MM.1S (cell line): ENCODE measurements at regions not wholly inside any gene's neighbourhood (a gene's known extent, or its start where the extent isn't known, plus 50 kb on each side); places are given as distances from the start of the nearest gene placed in this dataset.

ENCODE experiments used
- DNase-seq: peaks from one replicate; pipeline ENCODE4 v3.0.0-alpha.2; 2015
- H2AFZ ChIP-seq: fragments of 300-600 bp; sonication (generic); 2 replicates; pipeline ENCODE4 v1.6.0; 2016; ENCODE audit warnings: antibody characterized with exemption, low read length
- H3F3A ChIP-seq: fragments of 300-600 bp; sonication (generic); 2 replicates; pipeline ENCODE4 v1.6.1; 2016; ENCODE audit warnings: mild to moderate bottlenecking, antibody characterized with exemption, low read length, moderate library complexity, mixed read lengths; ENCODE audit not compliant: insufficient read depth
- H3K27ac ChIP-seq: fragments of 300-600 bp; sonication (generic); 2 replicates; pipeline ENCODE4 v1.5.1; 2016; ENCODE audit warnings: mild to moderate bottlenecking, low read length
- H3K27me3 ChIP-seq: fragments of 300-600 bp; sonication (generic); replicated peaks from 2 replicates; pipeline ENCODE4 v1.6.0; 2016; ENCODE audit warnings: low read length; ENCODE audit not compliant: insufficient read depth
- H3K36me3 ChIP-seq: fragments of 300-600 bp; sonication (generic); replicated peaks from 2 replicates; pipeline ENCODE4 v1.6.1; 2016; ENCODE audit warnings: mild to moderate bottlenecking, low read length, mixed read lengths; ENCODE audit not compliant: insufficient read depth
- H3K4me1 ChIP-seq: fragments of 300-600 bp; sonication (generic); 2 replicates; pipeline ENCODE4 v1.6.1; 2016; ENCODE audit warnings: low read length, mixed read lengths
- H3K4me2 ChIP-seq: fragments of 300-600 bp; sonication (generic); 2 replicates; pipeline ENCODE4 v1.6.0; 2016; ENCODE audit warnings: low read depth, low read length
- H3K4me3 ChIP-seq: fragments of 300-600 bp; sonication (generic); 2 replicates; pipeline ENCODE4 v1.5.1; 2016; ENCODE audit warnings: low read length, mixed read lengths
- H3K79me2 ChIP-seq: fragments of 300-600 bp; sonication (generic); 2 replicates; pipeline ENCODE4 v1.6.1; 2016; ENCODE audit warnings: mixed run types, low read length, mixed read lengths
- H3K9ac ChIP-seq: fragments of 300-600 bp; sonication (generic); 2 replicates; pipeline ENCODE4 v1.6.1; 2016; ENCODE audit warnings: low read length, mixed read lengths
- H3K9me2 ChIP-seq: fragments of 300-600 bp; sonication (generic); replicated peaks from 2 replicates; pipeline ENCODE4 v1.6.1; 2016; ENCODE audit warnings: mild to moderate bottlenecking, low read length, mixed read lengths; ENCODE audit not compliant: insufficient read depth
- H3K9me3 ChIP-seq: fragments of 300-600 bp; sonication (generic); replicated peaks from 2 replicates; pipeline ENCODE4 v1.6.1; 2016; ENCODE audit warnings: mild to moderate bottlenecking, low read length, mixed read lengths; ENCODE audit not compliant: insufficient read depth
- H4K20me1 ChIP-seq: fragments of 300-600 bp; sonication (generic); 2 replicates; pipeline ENCODE4 v1.6.1; 2016; ENCODE audit warnings: mild to moderate bottlenecking, low read length, moderate library complexity, mixed read lengths; ENCODE audit not compliant: insufficient read depth
- EZH2 ChIP-seq: fragments of 300-600 bp; sonication (generic); optimal IDR thresholded peaks from 2 replicates; pipeline ENCODE3; 2017; ENCODE audit warnings: low read depth, mild to moderate bottlenecking, antibody characterized with exemption, low read length, mixed read lengths
- EZH2phosphoT487 ChIP-seq: fragments of 300-600 bp; sonication (generic); IDR thresholded peaks from 2 replicates; pipeline ENCODE4 v1.6.1; 2018; ENCODE audit warnings: antibody characterized with exemption, low read length
- TF ChIP-seq, protein P1 (sequence below): fragments of 300-600 bp; sonication (generic); IDR thresholded peaks from 2 replicates; pipeline ENCODE4 v1.5.1; 2016; ENCODE audit warnings: antibody characterized with exemption, low read length, mixed read lengths

DNA sequence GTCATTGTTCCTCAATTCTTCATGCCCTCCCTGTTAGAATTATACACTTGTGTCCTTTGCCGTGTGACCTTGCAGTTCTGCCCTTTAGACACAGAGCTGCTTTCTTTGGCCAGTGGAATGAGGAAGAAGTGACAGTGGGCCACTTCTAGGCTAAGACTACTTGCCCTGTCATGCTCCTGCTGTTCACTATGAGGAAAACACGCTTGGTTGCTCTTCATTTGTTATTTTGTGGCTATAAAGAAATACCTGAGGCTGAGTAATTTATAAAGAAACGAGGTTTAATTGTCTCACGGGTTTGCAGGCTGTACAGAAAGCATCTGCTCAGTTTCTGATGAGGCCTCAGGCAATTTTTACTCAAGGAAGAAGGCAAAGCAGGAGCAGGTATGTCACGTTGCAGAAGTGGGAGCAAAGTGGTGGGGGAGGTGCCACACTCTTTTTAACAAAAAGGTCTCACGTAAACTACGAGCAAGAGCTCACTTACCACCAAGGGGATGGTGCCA lies 279.1 kb upstream of the DMAC1 start:
- Histone ChIP-seq H3K9ac (no peak overlapping the region), H3K9me2 (no peaks in the 10 kb centered on the region), H3K27me3 (no peaks in the 10 kb centered on the region), H3F3A (no peaks in the 10 kb centered on the region), H3K9me3 (no peaks in the 10 kb centered on the region), H3K4me1 (no peaks in the 10 kb centered on the region), H4K20me1 (no peaks in the 10 kb centered on the region), H3K36me3 (no peaks in the 10 kb centered on the region), H2AFZ (no peak overlapping the region), H3K4me2 (no peak overlapping the region), H3K4me3 (no peak overlapping the region), H3K27ac (no peak overlapping the region), H3K79me2 (no peaks in the 10 kb centered on the region)
- DNase-seq, result no peak
- no peak for TF ChIP-seq EZH2phosphoT487
- TF ChIP-seq EZH2, result no peak
- TF ChIP-seq, protein P1, sequence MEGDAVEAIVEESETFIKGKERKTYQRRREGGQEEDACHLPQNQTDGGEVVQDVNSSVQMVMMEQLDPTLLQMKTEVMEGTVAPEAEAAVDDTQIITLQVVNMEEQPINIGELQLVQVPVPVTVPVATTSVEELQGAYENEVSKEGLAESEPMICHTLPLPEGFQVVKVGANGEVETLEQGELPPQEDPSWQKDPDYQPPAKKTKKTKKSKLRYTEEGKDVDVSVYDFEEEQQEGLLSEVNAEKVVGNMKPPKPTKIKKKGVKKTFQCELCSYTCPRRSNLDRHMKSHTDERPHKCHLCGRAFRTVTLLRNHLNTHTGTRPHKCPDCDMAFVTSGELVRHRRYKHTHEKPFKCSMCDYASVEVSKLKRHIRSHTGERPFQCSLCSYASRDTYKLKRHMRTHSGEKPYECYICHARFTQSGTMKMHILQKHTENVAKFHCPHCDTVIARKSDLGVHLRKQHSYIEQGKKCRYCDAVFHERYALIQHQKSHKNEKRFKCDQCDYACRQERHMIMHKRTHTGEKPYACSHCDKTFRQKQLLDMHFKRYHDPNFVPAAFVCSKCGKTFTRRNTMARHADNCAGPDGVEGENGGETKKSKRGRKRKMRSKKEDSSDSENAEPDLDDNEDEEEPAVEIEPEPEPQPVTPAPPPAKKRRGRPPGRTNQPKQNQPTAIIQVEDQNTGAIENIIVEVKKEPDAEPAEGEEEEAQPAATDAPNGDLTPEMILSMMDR, result no peak

DNA sequence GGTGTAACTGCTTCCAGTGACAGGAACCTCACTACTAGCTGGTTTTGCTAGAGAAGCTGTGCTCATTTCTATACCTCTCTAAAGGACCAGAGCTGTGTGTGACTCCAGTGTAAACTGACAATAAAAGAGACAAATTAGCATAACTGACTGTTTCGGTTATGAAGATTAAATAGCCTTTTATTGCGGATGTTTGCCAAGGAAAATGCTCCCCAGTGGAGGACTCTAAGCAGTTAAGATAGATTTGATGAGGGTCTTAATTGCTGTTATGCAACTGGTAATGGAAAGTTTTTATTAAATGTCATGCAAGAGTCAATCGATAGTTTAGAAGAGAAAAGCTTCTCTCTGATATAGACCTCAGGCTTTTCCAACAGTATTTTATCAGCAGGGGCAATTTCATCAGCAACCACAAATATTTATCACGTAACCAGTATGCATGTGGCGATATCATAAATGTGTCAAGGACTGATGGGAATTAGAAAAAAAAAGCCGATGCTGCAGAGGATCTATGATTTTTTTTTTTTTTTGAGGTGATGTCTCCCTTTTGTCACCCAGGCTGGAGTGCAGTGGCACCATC lies 275.2 kb upstream of the DMAC1 start:
- Histone ChIP-seq H3K27me3 (no peaks in the 10 kb centered on the region), H4K20me1 (no peaks in the 10 kb centered on the region), H2AFZ (no peak overlapping the region), H3K9me3 (no peaks in the 10 kb centered on the region), H3K27ac (no peak overlapping the region), H3K4me3 (no peak overlapping the region), H3K79me2 (no peaks in the 10 kb centered on the region), H3K9me2 (no peaks in the 10 kb centered on the region), H3K9ac (no peak overlapping the region), H3K4me1 (no peaks in the 10 kb centered on the region), H3K4me2 (no peak overlapping the region), H3K36me3 (no peaks in the 10 kb centered on the region), H3F3A (no peaks in the 10 kb centered on the region)
- DNase-seq, result no peak
- TF ChIP-seq EZH2phosphoT487, result no peak
- TF ChIP-seq EZH2, result no peak
- TF ChIP-seq, protein P1, result no peak

DNA sequence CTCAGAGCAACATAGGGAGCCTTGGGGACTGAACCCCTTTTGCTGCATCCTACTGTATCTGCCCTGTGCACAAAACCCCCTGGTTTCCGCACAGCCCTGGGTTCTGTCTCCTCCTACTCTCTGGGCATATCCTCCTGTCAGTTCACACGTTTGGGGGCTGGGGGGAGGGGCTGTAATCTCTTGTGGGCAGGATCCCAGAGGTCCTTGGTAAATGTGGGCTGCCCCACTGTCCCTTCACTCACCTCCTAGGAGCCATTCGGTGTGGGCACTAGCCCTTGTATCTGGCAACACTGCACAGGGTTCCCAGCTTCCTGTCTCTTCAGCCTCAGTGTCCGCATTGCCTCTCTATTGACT lies 271.8 kb upstream of the DMAC1 start:
- Histone ChIP-seq H3K4me1 (no peaks in the 10 kb centered on the region), H2AFZ (no peak overlapping the region), H3F3A (no peaks in the 10 kb centered on the region), H3K9me3 (no peaks in the 10 kb centered on the region), H3K36me3 (no peaks in the 10 kb centered on the region), H3K27ac (no peak overlapping the region), H3K79me2 (no peaks in the 10 kb centered on the region), H3K9me2 (no peaks in the 10 kb centered on the region), H3K9ac (no peak overlapping the region), H4K20me1 (no peaks in the 10 kb centered on the region), H3K4me2 (no peak overlapping the region), H3K27me3 (no peaks in the 10 kb centered on the region), H3K4me3 (no peak overlapping the region)
- no peak for TF ChIP-seq EZH2
- TF ChIP-seq, protein P1, result no peak
- TF ChIP-seq EZH2phosphoT487, result no peak
- no peak for DNase-seq
